K562 (cell line): ENCODE measurements at regions not wholly inside any gene's neighbourhood (a gene's known extent, or its start where the extent isn't known, plus 50 kb on each side); places are given as distances from the start of the nearest gene placed in this dataset.

ENCODE experiments used
- ATF3 ChIP-seq, 2 experiments: fragments of 450-650 bp in 1 of 2; sonication (generic) in 1 of 2; formaldehyde crosslinking in 1 of 2; IDR thresholded peaks in 1 of 2; conservative IDR thresholded peaks in 1 of 2; 2 replicates each; pipeline versions ENCODE4 v1.6.1 to v1.8.1; 2016 to 2023; ENCODE audit warnings: mild to moderate bottlenecking in 2 of 2, moderate library complexity in 2 of 2, inconsistent platforms in 1 of 2, missing genetic modification reagents in 1 of 2
- GATAD2B ChIP-seq: fragments of 450-650 bp; IDR thresholded peaks from 2 replicates; pipeline ENCODE4 v1.6.1; 2017; ENCODE audit warnings: mild to moderate bottlenecking, borderline replicate concordance
- HSF4 ChIP-seq: fragments of 250-450 bp; sonication (Bioruptor Pico); IDR thresholded peaks from 2 replicates; pipeline ENCODE4 v2.1.2; 2022; ENCODE audit warnings: mild to moderate bottlenecking, moderate library complexity, borderline replicate concordance
- L3MBTL2 ChIP-seq: fragments of 450-650 bp; IDR thresholded peaks from 2 replicates; pipeline ENCODE4 v1.6.1; 2016; ENCODE audit warnings: mild to moderate bottlenecking, moderate library complexity
- MAFG ChIP-seq: fragments of 450-650 bp; conservative IDR thresholded peaks from 2 replicates; pipeline ENCODE4 v1.6.1; 2016; ENCODE audit warnings: missing genetic modification characterization, missing compliant biosample characterization
- MAZ ChIP-seq, 2 experiments: fragments of 450-650 bp in 1 of 2; sonication (generic) in 1 of 2; formaldehyde crosslinking; IDR thresholded peaks in 1 of 2; conservative IDR thresholded peaks in 1 of 2; 2 replicates each; pipeline versions ENCODE4 v1.4.0 to v1.5.0; 2020; ENCODE audit warnings: mild to moderate bottlenecking in 1 of 2, missing genetic modification reagents in 1 of 2
- MCM2 ChIP-seq: fragments of 450-650 bp; IDR thresholded peaks from 2 replicates; pipeline ENCODE4 v1.6.1; 2017; ENCODE audit warnings: low read depth, mild to moderate bottlenecking
- MECOM ChIP-seq: fragments of 250-450 bp; sonication (Bioruptor Pico); IDR thresholded peaks from 2 replicates; pipeline ENCODE4 v1.8.0; 2022; ENCODE audit warnings: inconsistent platforms
- RBFOX2 ChIP-seq: fragments of 200-400 bp; formaldehyde crosslinking; IDR thresholded peaks from 2 replicates; pipeline ENCODE4 v1.6.1; 2017; ENCODE audit warnings: low read depth, mild to moderate bottlenecking, low read length, moderate library complexity
- RFX5 ChIP-seq: IDR thresholded peaks from 2 replicates; pipeline ENCODE4 v1.6.1; 2011; ENCODE audit warnings: low read depth, mild to moderate bottlenecking, improper control_type of control experiment, low read length
- ZFP1 ChIP-seq: fragments of 450-650 bp; formaldehyde crosslinking; IDR thresholded peaks from 2 replicates; pipeline ENCODE4 v1.4.0; 2020; ENCODE audit warnings: mild to moderate bottlenecking, mixed read lengths
- ZNF133 ChIP-seq: fragments of 250-450 bp; sonication (Bioruptor Pico); IDR thresholded peaks from 2 replicates; pipeline ENCODE4 v1.4.0; 2020; ENCODE audit warnings: mild to moderate bottlenecking
- ZNF134 ChIP-seq: fragments of 250-450 bp; sonication (Bioruptor Pico); conservative IDR thresholded peaks from 2 replicates; pipeline ENCODE4 v1.4.0; 2020
- ZNF311 ChIP-seq: fragments of 250-450 bp; sonication (Bioruptor Pico); IDR thresholded peaks from 2 replicates; pipeline ENCODE4 v1.4.0; 2020; ENCODE audit warnings: mild to moderate bottlenecking, moderate library complexity
- ZNF324 ChIP-seq: fragments of 250-450 bp; sonication (Bioruptor Pico); IDR thresholded peaks from 2 replicates; pipeline ENCODE4 v1.4.0; 2020; ENCODE audit warnings: mild to moderate bottlenecking
- ZNF668 ChIP-seq: fragments of 250-450 bp; sonication (Bioruptor Pico); IDR thresholded peaks from 2 replicates; pipeline ENCODE4 v1.8.0; 2022; ENCODE audit warnings: mild to moderate bottlenecking, inconsistent platforms
- TF ChIP-seq, protein P1 (sequence below): sonication (generic); formaldehyde crosslinking; IDR thresholded peaks from 2 replicates; pipeline ENCODE4 v1.8.1; 2023; ENCODE audit warnings: mild to moderate bottlenecking, missing genetic modification reagents, moderate library complexity
- TF ChIP-seq, protein P2 (sequence below): fragments of 450-650 bp; formaldehyde crosslinking; IDR thresholded peaks from 2 replicates; pipeline ENCODE4 v1.4.0; 2020; ENCODE audit warnings: mild to moderate bottlenecking, moderate library complexity

- TF ChIP-seq RFX5 (no peak), ZNF134 (CRISPR knock-in tag) (0 out of 2 replicates have a peak, but pooled peaks have one; percentile 5), MAZ (CRISPR knock-in tag; conservative IDR thresholded peaks at IDR 0.05 in 1 of 2, IDR thresholded peaks at IDR 0.05 in 1 of 2) (peak in 1 of 2 experiments; percentile 53; a peak in 1 of 4 replicates), ZNF133 (no peak), MCM2 (no peak), L3MBTL2 (peak; percentile 12; the same call in 1 of the 2 replicates), ZNF668 (CRISPR knock-in tag) (peak; percentile 81), MAFG (peak; percentile 36; the same call in 1 of the 2 replicates), ATF3 (IDR thresholded peaks at IDR 0.05) (no peak), ATF3 (CRISPR knock-in tag; conservative IDR thresholded peaks at IDR 0.05) (no peak), MECOM (CRISPR knock-in tag) (0 out of 2 replicates have a peak, but pooled peaks have one; percentile 7), ZFP1 (CRISPR knock-in tag) (no peak), ZNF311 (CRISPR knock-in tag) (peak; percentile 38; the same call in 1 of the 2 replicates), ZNF324 (0 out of 2 replicates have a peak, but pooled peaks have one; percentile 4), GATAD2B (no peak), RBFOX2 (peak; percentile 63), HSF4 (0 out of 2 replicates have a peak, but pooled peaks have one; percentile 23)
- TF ChIP-seq, protein P1, sequence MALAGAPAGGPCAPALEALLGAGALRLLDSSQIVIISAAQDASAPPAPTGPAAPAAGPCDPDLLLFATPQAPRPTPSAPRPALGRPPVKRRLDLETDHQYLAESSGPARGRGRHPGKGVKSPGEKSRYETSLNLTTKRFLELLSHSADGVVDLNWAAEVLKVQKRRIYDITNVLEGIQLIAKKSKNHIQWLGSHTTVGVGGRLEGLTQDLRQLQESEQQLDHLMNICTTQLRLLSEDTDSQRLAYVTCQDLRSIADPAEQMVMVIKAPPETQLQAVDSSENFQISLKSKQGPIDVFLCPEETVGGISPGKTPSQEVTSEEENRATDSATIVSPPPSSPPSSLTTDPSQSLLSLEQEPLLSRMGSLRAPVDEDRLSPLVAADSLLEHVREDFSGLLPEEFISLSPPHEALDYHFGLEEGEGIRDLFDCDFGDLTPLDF (CRISPR knock-in tag), result no peak
- TF ChIP-seq, protein P2, sequence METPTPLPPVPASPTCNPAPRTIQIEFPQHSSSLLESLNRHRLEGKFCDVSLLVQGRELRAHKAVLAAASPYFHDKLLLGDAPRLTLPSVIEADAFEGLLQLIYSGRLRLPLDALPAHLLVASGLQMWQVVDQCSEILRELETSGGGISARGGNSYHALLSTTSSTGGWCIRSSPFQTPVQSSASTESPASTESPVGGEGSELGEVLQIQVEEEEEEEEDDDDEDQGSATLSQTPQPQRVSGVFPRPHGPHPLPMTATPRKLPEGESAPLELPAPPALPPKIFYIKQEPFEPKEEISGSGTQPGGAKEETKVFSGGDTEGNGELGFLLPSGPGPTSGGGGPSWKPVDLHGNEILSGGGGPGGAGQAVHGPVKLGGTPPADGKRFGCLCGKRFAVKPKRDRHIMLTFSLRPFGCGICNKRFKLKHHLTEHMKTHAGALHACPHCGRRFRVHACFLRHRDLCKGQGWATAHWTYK (CRISPR knock-in tag), result peak; percentile 40; the same call in 1 of the 2 replicates
Observed at GRCh38 chr2:55119711-55120487, 69.6 kb upstream of the RTN4 start (continued).
